ENCODE measurements at regions not wholly inside any gene's neighbourhood (a gene's known extent, or its start where the extent isn't known, plus 50 kb on each side); places are given as distances from the start of the nearest gene placed in this dataset.

GRCh38 chr2:144598906-144599305 is 79.0 kb upstream of the ZEB2 start:
- TF ChIP-seq CTCF (IDR thresholded peaks at IDR 0.05; ENCODE audit: insufficient read depth, low read depth, low read length) = no peak
- no peak for TF ChIP-seq EZH2 (IDR thresholded peaks at IDR 0.05; ENCODE audit: insufficient read depth, low read length)

All from astrocyte (in vitro differentiated cells and primary cell).